ENCODE measurements at regions not wholly inside any gene's neighbourhood (a gene's known extent, or its start where the extent isn't known, plus 50 kb on each side); places are given as distances from the start of the nearest gene placed in this dataset.

GRCh38 chr10:8637640-8638039 is 583.2 kb downstream of the GATA3 start:
- no peak for TF ChIP-seq GABPA (IDR thresholded peaks at IDR 0.05; ENCODE audit: low read depth)
- no peak for TF ChIP-seq CTCF (IDR thresholded peaks at IDR 0.05; ENCODE audit: insufficient read depth, low read length)
- TF ChIP-seq REST (IDR thresholded peaks at IDR 0.05; ENCODE audit: insufficient replicate concordance, low read depth) = no peak
- no peak for TF ChIP-seq POLR2AphosphoS5 (IDR thresholded peaks at IDR 0.05; ENCODE audit: low read depth)

All from HL-60 (cell line).